ENCODE measurements at regions not wholly inside any gene's neighbourhood (a gene's known extent, or its start where the extent isn't known, plus 50 kb on each side); places are given as distances from the start of the nearest gene placed in this dataset.

- DNase-seq (ENCODE audit: low read depth in 2 of 2): no peak
Measured at GRCh38 chr12:24759155-24759554, 189.7 kb downstream of the BCAT1 start.

GRCh38 chr12:24756479-24757024 is 192.3 kb downstream of the BCAT1 start:
- DNase-seq (ENCODE audit: low read depth in 2 of 2): no peak

- DNase-seq (ENCODE audit: low read depth in 2 of 2): no peak
Measured at GRCh38 chr12:24754690-24755638, 193.9 kb downstream of the BCAT1 start.

GRCh38 chr12:24752763-24753462 is 196.0 kb downstream of the BCAT1 start:
- no peak for DNase-seq (ENCODE audit: low read depth in 2 of 2)

GRCh38 chr12:24751181-24751580 is 197.7 kb downstream of the BCAT1 start:
- no peak for DNase-seq (ENCODE audit: low read depth in 2 of 2)

GRCh38 chr12:24750263-24750662 is 198.6 kb downstream of the BCAT1 start:
- DNase-seq (ENCODE audit: low read depth in 2 of 2): no peak

- DNase-seq (ENCODE audit: low read depth in 2 of 2): no peak
Measured at GRCh38 chr12:24749171-24749570, 199.7 kb downstream of the BCAT1 start.

GRCh38 chr12:24748326-24748725 is 200.6 kb downstream of the BCAT1 start:
- DNase-seq (ENCODE audit: low read depth in 2 of 2): no peak

GRCh38 chr12:24746864-24747263 is 202.0 kb downstream of the BCAT1 start:
- no peak for DNase-seq (ENCODE audit: low read depth in 2 of 2)

GRCh38 chr12:24746006-24746671 is 202.8 kb downstream of the BCAT1 start:
- DNase-seq (ENCODE audit: low read depth in 2 of 2): no peak

GRCh38 chr12:24743941-24744793 is 204.7 kb downstream of the BCAT1 start:
- no peak for DNase-seq (ENCODE audit: low read depth in 2 of 2)

- no peak for DNase-seq (ENCODE audit: low read depth in 2 of 2)
Measured at GRCh38 chr12:24742378-24742777, 206.5 kb downstream of the BCAT1 start.

- no peak for DNase-seq (ENCODE audit: low read depth in 2 of 2)
Measured at GRCh38 chr12:24741216-24741615, 207.7 kb downstream of the BCAT1 start.

GRCh38 chr12:24739106-24739779 is 209.7 kb downstream of the BCAT1 start:
- no peak for DNase-seq (ENCODE audit: low read depth in 2 of 2)

- DNase-seq (ENCODE audit: low read depth in 2 of 2): no peak
Measured at GRCh38 chr12:24738441-24738840, 210.5 kb downstream of the BCAT1 start.

GRCh38 chr12:24731596-24731995 is 217.3 kb downstream of the BCAT1 start:
- DNase-seq (ENCODE audit: low read depth in 2 of 2): no peak

- no peak for DNase-seq (ENCODE audit: low read depth in 2 of 2)
Measured at GRCh38 chr12:24730489-24730896, 218.4 kb downstream of the BCAT1 start.

- DNase-seq (ENCODE audit: low read depth in 2 of 2): no peak
Measured at GRCh38 chr12:24728826-24729225, 220.1 kb downstream of the BCAT1 start.

GRCh38 chr12:24728366-24728765 is 220.5 kb downstream of the BCAT1 start:
- DNase-seq (ENCODE audit: low read depth in 2 of 2): no peak

GRCh38 chr12:24725616-24726015 is 223.3 kb downstream of the BCAT1 start:
- DNase-seq (ENCODE audit: low read depth in 2 of 2): no peak

- DNase-seq (ENCODE audit: low read depth in 2 of 2): no peak
Measured at GRCh38 chr12:24724814-24725213, 224.1 kb downstream of the BCAT1 start.
